IMR-90 (cell line): ENCODE measurements at regions not wholly inside any gene's neighbourhood (a gene's known extent, or its start where the extent isn't known, plus 50 kb on each side); places are given as distances from the start of the nearest gene placed in this dataset.

Experiments used
- ATAC-seq: fragments of 200-7000 bp; cut with Tn5 transposase; 2 replicates; pipeline ENCODE4 v1.9.1; 2020; ENCODE audit warnings: low read depth, mild to moderate bottlenecking, moderate library complexity
- BruUV-seq: library from RNA; stranded (reverse); fragments of 400-500 nt; replicated peaks from 2 replicates; lab custom pipeline; 2021; lab: Mats Ljungman, UMichigan
- CTCF ChIA-PET: fragments of 300-600 bp; formaldehyde crosslinking; extraction: SDS; loops from one replicate; lab custom pipeline; 2021; ENCODE audit warnings: antibody characterized with exemption; lab: Yijun Ruan, JAX
- POLR2A ChIA-PET: fragments of 300-600 bp; sonication (Branson Sonifier 250); formaldehyde crosslinking; loops from one replicate; lab custom pipeline; 2022; ENCODE audit warnings: antibody characterized with exemption; ENCODE audit not compliant: unreplicated experiment; lab: Charles Lee
- DNase-seq: peaks from one replicate; pipeline ENCODE4 v3.0.0; 2013
- H2AFZ ChIP-seq: replicated peaks from 2 replicates; pipeline ENCODE3; 2013; ENCODE audit warnings: low read length, mild to moderate bottlenecking; ENCODE audit not compliant: poor library complexity
- H2AK5ac ChIP-seq: 2 replicates; pipeline ENCODE4 v1.6.1; 2013; ENCODE audit warnings: low read depth, low read length, inconsistent platforms
- H2AK9ac ChIP-seq: replicated peaks from 2 replicates; pipeline ENCODE3; 2013; ENCODE audit warnings: mild to moderate bottlenecking, low read depth, low read length, moderate library complexity; ENCODE audit not compliant: poor library complexity
- H2BK120ac ChIP-seq: 2 replicates; pipeline ENCODE4 v1.6.1; 2013; ENCODE audit warnings: low read depth, low read length, inconsistent platforms
- H2BK15ac ChIP-seq: 3 replicates; pipeline ENCODE4 v1.6.1; 2013; ENCODE audit warnings: low read depth, low read length, inconsistent platforms
- H2BK20ac ChIP-seq: 2 replicates; pipeline ENCODE4 v1.6.1; 2013; ENCODE audit warnings: low read depth, mild to moderate bottlenecking, inconsistent platforms, low read length, moderate library complexity
- H2BK5ac ChIP-seq: 2 replicates; pipeline ENCODE4 v1.6.1; 2013; ENCODE audit warnings: mild to moderate bottlenecking, low read depth, low read length, inconsistent platforms; ENCODE audit not compliant: poor library complexity, severe bottlenecking
- H3K14ac ChIP-seq: replicated peaks from 2 replicates; pipeline ENCODE4 v1.6.1; 2013; ENCODE audit warnings: low read depth, low read length, inconsistent platforms
- H3K18ac ChIP-seq: 2 replicates; pipeline ENCODE4 v1.6.1; 2013; ENCODE audit warnings: low read depth, low read length, control low read depth
- H3K23ac ChIP-seq: 2 replicates; pipeline ENCODE4 v1.6.1; 2013; ENCODE audit warnings: low read depth, low read length, inconsistent platforms
- H3K27ac ChIP-seq: 2 replicates; pipeline ENCODE4 v1.5.1; 2013; ENCODE audit warnings: mild to moderate bottlenecking, control low read depth, low read length; ENCODE audit not compliant: insufficient read depth
- H3K27me3 ChIP-seq: 2 replicates; pipeline ENCODE4 v1.6.1; 2013; ENCODE audit warnings: low read length; ENCODE audit not compliant: control insufficient read depth, insufficient read depth
- H3K36me3 ChIP-seq: 2 replicates; pipeline ENCODE4 v1.6.1; 2013; ENCODE audit warnings: low read length, mixed read lengths; ENCODE audit not compliant: control insufficient read depth, insufficient read depth
- H3K4ac ChIP-seq: 2 replicates; pipeline ENCODE4 v1.6.1; 2013; ENCODE audit warnings: low read depth, low read length, inconsistent platforms
- H3K4me1 ChIP-seq: 2 replicates; pipeline ENCODE4 v1.6.1; 2013; ENCODE audit warnings: low read length, mixed read lengths; ENCODE audit not compliant: control insufficient read depth, insufficient read depth
- H3K4me2 ChIP-seq: 2 replicates; pipeline ENCODE4 v1.6.1; 2013; ENCODE audit warnings: low read depth, mild to moderate bottlenecking, control low read depth, low read length, moderate library complexity
- H3K4me3 ChIP-seq: 2 replicates; pipeline ENCODE4 v1.5.1; 2013; ENCODE audit warnings: low read depth, mild to moderate bottlenecking, control low read depth, low read length, moderate library complexity; ENCODE audit not compliant: insufficient read depth
- H3K56ac ChIP-seq: 2 replicates; pipeline ENCODE4 v1.6.1; 2013; ENCODE audit warnings: low read length, inconsistent platforms; ENCODE audit not compliant: insufficient read depth; ENCODE audit errors: extremely low read depth
- H3K79me1 ChIP-seq, 2 experiments: 2 replicates each; pipeline ENCODE4 v1.6.1; 2013; ENCODE audit warnings: low read length in 2 of 2, inconsistent platforms in 1 of 2, low read depth in 1 of 2
- H3K9ac ChIP-seq: 2 replicates; pipeline ENCODE4 v1.6.1; 2013; ENCODE audit warnings: low read depth, low read length, control low read depth
- H3K9me1 ChIP-seq: 2 replicates; pipeline ENCODE4 v1.6.1; 2013; ENCODE audit warnings: low read length, inconsistent platforms; ENCODE audit not compliant: insufficient read depth
- H3K9me3 ChIP-seq: 2 replicates; pipeline ENCODE4 v1.6.1; 2013; ENCODE audit warnings: low read length; ENCODE audit not compliant: control insufficient read depth, insufficient read depth
- H4K20me1 ChIP-seq: 2 replicates; pipeline ENCODE4 v1.6.1; 2013; ENCODE audit warnings: low read length, inconsistent platforms; ENCODE audit not compliant: insufficient read depth
- H4K5ac ChIP-seq: 2 replicates; pipeline ENCODE4 v1.6.1; 2013; ENCODE audit warnings: mild to moderate bottlenecking, low read depth, low read length, control low read depth
- H4K8ac ChIP-seq, 2 experiments: 2 replicates each; pipeline ENCODE4 v1.6.1; 2013; ENCODE audit warnings: low read depth in 2 of 2, low read length in 2 of 2, control low read depth in 1 of 2, inconsistent platforms in 1 of 2
- H4K91ac ChIP-seq: 2 replicates; pipeline ENCODE4 v1.6.1; 2013; ENCODE audit warnings: low read depth, low read length, inconsistent platforms; ENCODE audit not compliant: insufficient read depth
- BHLHE40 ChIP-seq: fragments of 150-350 bp; IDR thresholded peaks from 2 replicates; pipeline ENCODE4 v1.6.1; 2016; ENCODE audit warnings: mild to moderate bottlenecking, low read depth, low read length
- CEBPB ChIP-seq: IDR thresholded peaks from 2 replicates; pipeline ENCODE4 v1.6.1; 2012; ENCODE audit warnings: low read depth, low read length, improper control_type of control experiment
- CHD1 ChIP-seq: IDR thresholded peaks from 2 replicates; pipeline ENCODE4 v1.6.1; 2012; ENCODE audit warnings: low read depth, low read length, improper control_type of control experiment
- CTCF ChIP-seq: conservative IDR thresholded peaks from 2 replicates; pipeline ENCODE4 v1.5.1; 2012; ENCODE audit warnings: mild to moderate bottlenecking, low read depth, low read length, improper control_type of control experiment
- ELK1 ChIP-seq: fragments of 150-350 bp; IDR thresholded peaks from 2 replicates; pipeline ENCODE4 v1.6.1; 2016; ENCODE audit warnings: low read depth, mild to moderate bottlenecking, low read length, moderate library complexity, borderline replicate concordance
- FOS ChIP-seq: fragments of 150-350 bp; IDR thresholded peaks from 2 replicates; pipeline ENCODE4 v1.6.1; 2016; ENCODE audit warnings: low read depth, low read length
- MAFK ChIP-seq: IDR thresholded peaks from 2 replicates; pipeline ENCODE4 v1.6.1; 2012; ENCODE audit warnings: low read depth, low read length, improper control_type of control experiment
- MAZ ChIP-seq: IDR thresholded peaks from 2 replicates; pipeline ENCODE4 v1.6.1; 2012; ENCODE audit warnings: low read depth, mild to moderate bottlenecking, low read length, improper control_type of control experiment, moderate library complexity, borderline replicate concordance
- MXI1 ChIP-seq: IDR thresholded peaks from 2 replicates; pipeline ENCODE4 v1.6.1; 2012; ENCODE audit warnings: low read depth, mild to moderate bottlenecking, low read length, moderate library complexity, borderline replicate concordance
- NFE2L2 ChIP-seq: fragments of 150-350 bp; IDR thresholded peaks from 2 replicates; pipeline ENCODE4 v1.6.1; 2016; ENCODE audit warnings: low read depth, mild to moderate bottlenecking, low read length
- POLR2A ChIP-seq: IDR thresholded peaks from 2 replicates; pipeline ENCODE4 v1.6.1; 2012; ENCODE audit warnings: mild to moderate bottlenecking, low read depth, low read length
- RAD21 ChIP-seq: IDR thresholded peaks from 2 replicates; pipeline ENCODE4 v1.6.1; 2012; ENCODE audit warnings: low read length, improper control_type of control experiment
- RCOR1 ChIP-seq: IDR thresholded peaks from 2 replicates; pipeline ENCODE4 v1.6.1; 2012; ENCODE audit warnings: mild to moderate bottlenecking, low read length, improper control_type of control experiment; ENCODE audit not compliant: insufficient replicate concordance
- RFX5 ChIP-seq: IDR thresholded peaks from 2 replicates; pipeline ENCODE4 v1.8.0; 2012; ENCODE audit warnings: low read depth, mild to moderate bottlenecking, low read length, moderate library complexity
- SMC3 ChIP-seq: fragments of 150-350 bp; IDR thresholded peaks from 2 replicates; pipeline ENCODE4 v1.6.1; 2016; ENCODE audit warnings: low read depth, mild to moderate bottlenecking, antibody characterized with exemption, low read length, moderate library complexity
- USF2 ChIP-seq: fragments of 150-350 bp; IDR thresholded peaks from 2 replicates; pipeline ENCODE4 v1.6.1; 2017; ENCODE audit warnings: mild to moderate bottlenecking, antibody characterized with exemption, low read length, low read depth
- WGBS, 2 experiments: methylation state at CpG; one replicate each; pipeline versions ENCODE4 v1.1.5 to v1.1.7; 2013; ENCODE audit warnings: missing lambda C conversion rate in 2 of 2; ENCODE audit not compliant: insufficient read length in 1 of 2; ENCODE audit errors: extremely low coverage in 2 of 2; 5-methylcytosine and 5-hydroxymethylcytosine counted together
- dilution Hi-C: fragments of 300-500 bp; cut with HindIII; formaldehyde crosslinking; loops from one replicate; pipeline ENCODE4 v1.14.3; 2018; ENCODE audit warnings: low sequenced_read_pairs; ENCODE audit not compliant: unreplicated experiment
- in situ Hi-C: fragments of 300-500 bp; cut with MboI; formaldehyde crosslinking; loops from 3 replicates; pipeline ENCODE4 v1.14.3; 2019; ENCODE audit warnings: low sequenced_read_pairs, inconsistent platforms, mixed read lengths
- intact Hi-C: fragments of 100-400 bp; cut with micrococcal nuclease; formaldehyde crosslinking; loops from 2 replicates; pipeline ENCODE4 v1.10.0; 2022

- Histone ChIP-seq H2BK15ac (no peak overlapping the region), H4K91ac (no peak overlapping the region), H2AFZ (no peak overlapping the region), H2BK20ac (no peak overlapping the region), H3K27me3 (no peaks in the 10 kb centered on the region), H4K5ac (no peak overlapping the region), H3K9me3 (no peaks in the 10 kb centered on the region), H3K56ac (no peak overlapping the region), H2AK5ac (no peak overlapping the region), H3K27ac (no peak overlapping the region), H4K20me1 (no peaks in the 10 kb centered on the region), H3K9me1 (no peaks in the 10 kb centered on the region), H3K14ac (no peak overlapping the region), H2BK120ac (no peak overlapping the region), H4K8ac (no peak overlapping the region), H2AK9ac (no peak overlapping the region), H3K36me3 (no peaks in the 10 kb centered on the region), H3K79me1 (no peaks in the 10 kb centered on the region), H3K23ac (no peak overlapping the region), H3K4ac (no peak overlapping the region), H3K4me2 (no peak overlapping the region), H3K4me3 (no peak overlapping the region), H3K18ac (no peak overlapping the region), H2BK5ac (no peak overlapping the region), H3K9ac (no peak overlapping the region), H3K4me1 (0 out of 2 replicates have a peak, but pooled peaks cover 1% of the 10 kb centered on the region)
- DNase-seq (no peak), ATAC-seq (no peak)
- intact Hi-C loops = no loop called here
- no CpG with 5 or more reads among the region's 2 CpGs for WGBS, 2 experiments
- CTCF ChIA-PET = no interaction called here
- dilution Hi-C loops = no loop called here
- TF ChIP-seq FOS (no peak), MAFK (no peak), SMC3 (no peak), USF2 (no peak), ELK1 (no peak), BHLHE40 (no peak), CTCF (no peak), RAD21 (no peak), MXI1 (no peak), RFX5 (no peak), MAZ (no peak), POLR2A (no peak), NFE2L2 (no peak), RCOR1 (no peak), CEBPB (no peak), CHD1 (no peak)
- in situ Hi-C loops = no loop called here
- BruUV-seq = no TSS peak
- POLR2A ChIA-PET = no interaction called here
These were observed 125.0 kb downstream of the TRMT11 start for GRCh38 chr6:126111327-126111726.
